ENCODE measurements at regions not wholly inside any gene's neighbourhood (a gene's known extent, or its start where the extent isn't known, plus 50 kb on each side); places are given as distances from the start of the nearest gene placed in this dataset.
"Not testable (repeated sequence)": the region's sequence is repeated elsewhere in the genome, so short reads cannot be mapped to it uniquely, and the experiment has no call there.

DNA sequence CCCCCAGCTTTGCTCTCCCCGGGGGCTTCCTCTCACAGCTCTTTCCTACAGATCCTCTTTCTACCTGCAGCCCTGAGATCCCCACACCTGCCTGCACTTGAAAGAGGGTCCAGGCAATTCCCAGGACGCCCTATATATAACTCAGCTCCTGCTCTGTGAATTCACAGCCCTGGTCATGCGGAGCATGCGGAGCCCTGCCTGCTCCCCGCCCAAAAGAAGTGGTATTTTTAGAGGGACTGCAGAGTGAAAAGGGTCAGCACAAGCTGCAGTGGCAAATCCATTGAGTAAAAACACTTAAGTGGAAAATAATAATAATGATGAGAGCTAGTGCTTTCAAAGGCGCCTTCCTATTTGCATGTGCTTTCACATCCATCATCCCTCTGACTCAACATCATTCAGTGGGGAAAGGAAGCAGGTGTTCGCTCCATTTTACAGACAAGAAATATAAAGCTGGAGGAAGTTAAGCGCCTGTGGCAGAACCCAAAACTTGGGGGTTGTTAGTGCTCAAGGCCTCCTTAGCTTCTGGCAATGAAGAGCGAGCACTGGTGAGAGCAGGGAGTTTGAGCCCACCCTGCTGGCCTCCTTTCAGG is 76.3 kb upstream of the LIPC start:
- no peak for DNase-seq (ENCODE audit: extremely low read depth in 1 of 2, low read depth in 1 of 2)

- DNase-seq (ENCODE audit: extremely low read depth in 1 of 2, low read depth in 1 of 2), result no peak
Measured at GRCh38 chr15:58355973-58356372, 75.8 kb upstream of the LIPC start.

DNA sequence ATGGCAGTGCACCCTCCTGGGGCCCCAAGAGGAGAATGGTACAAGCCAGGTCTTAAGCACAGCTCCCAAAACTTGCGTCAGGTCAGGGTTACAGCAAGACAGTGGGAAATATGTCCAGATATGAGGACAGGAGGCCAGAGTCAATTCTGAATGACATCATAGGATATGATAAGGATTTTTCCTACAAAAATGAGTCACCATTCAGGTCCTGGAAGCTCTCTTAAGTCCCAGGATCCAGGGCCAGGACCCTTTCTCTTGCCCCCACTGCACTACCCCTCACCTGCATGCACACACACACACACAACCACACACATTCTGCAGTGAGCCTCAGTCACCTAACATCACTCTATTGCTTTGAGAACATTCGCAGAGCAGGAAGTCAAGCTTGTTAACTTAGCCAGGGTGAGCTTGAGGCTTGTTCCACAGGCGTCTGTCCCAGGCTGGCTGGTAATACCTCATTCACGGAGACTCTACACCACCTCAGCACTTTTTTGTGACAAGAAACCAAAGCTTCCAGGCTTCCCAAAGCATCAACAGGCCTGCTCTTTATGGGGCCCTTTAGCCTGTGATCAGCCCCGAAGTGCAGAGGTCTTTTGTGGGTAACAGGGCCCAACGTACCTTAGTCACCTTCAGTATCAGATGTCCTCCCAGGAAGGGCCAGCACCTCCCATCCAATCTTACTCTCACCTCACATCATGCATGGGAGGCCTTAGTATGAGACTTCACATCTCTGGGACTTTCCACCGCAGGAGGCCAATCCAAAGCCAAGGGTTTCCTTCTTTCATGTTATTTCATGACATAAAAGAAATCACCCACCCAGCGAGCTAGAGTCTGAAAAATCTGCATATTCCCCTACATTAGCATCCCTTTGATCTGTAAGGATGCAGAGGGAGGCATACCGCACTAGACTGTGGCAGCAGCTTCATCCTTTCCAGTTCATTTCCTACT is 74.0 kb upstream of the LIPC start:
- no peak for DNase-seq (ENCODE audit: extremely low read depth in 1 of 2, low read depth in 1 of 2)

DNA sequence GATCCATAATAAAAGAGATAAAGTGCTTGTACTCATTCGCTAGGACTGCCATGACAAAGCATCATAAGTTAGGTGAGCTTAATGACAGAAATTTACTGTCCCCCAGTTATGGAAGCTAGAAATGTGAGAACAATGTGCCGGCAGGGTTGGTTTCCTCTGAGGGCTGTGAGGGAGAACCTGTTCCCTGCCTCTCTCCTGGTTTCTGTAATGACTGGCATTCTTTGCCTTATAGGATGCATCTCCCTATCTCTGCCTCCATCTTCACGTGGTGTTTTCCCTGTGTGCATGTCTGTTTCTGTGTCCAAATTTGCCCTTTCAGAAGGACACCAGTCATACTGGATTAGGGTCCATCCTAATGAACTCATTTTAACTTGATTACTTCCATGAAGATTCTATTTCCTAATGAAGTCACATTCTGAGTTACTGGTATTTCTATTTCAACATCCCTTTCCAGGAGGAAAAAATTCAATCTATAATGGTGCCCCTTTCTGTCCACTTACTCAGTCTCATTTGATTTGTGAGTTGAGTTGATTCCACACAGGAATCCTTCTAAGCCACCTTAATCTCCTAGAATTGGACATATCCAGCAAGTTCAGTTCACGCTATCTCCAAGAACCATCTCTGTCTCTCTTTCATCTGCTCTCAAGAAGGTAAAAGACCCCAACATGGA is 71.2 kb upstream of the LIPC start:
- DNase-seq (ENCODE audit: extremely low read depth in 1 of 2, low read depth in 1 of 2), result no peak

GRCh38 chr15:58361273-58361759 is 70.5 kb upstream of the LIPC start:
- DNase-seq (ENCODE audit: extremely low read depth in 1 of 2, low read depth in 1 of 2), result no peak

DNA sequence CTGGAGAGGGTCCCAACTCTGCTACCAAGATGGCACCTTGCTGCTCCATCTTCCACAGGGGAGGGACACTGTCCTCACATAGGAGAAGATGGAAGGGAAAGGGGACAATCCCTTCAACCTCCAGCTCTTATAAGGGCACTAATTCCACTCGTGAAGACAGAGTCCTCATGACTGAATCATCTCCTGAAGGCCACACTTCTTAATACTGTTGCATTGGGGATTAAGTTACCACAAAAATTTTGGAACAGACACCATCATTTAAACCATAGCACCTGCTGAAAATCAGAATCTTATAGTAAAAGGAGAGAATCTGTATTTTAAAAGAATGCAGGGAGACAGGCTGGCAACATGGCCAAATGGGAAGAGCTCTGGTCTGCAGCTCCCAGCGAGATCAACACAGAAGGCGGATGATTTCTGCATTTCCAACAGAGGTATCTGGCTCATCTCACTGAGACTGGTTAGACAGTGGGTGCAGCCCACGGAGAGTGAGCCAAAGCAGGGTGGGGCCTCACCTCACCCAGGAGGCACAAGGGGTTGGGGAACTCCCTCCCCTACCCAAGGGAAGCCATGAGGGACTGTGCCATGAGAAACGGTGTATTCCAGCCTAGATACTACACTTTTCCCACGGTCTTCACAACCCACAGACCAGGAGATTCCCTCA is 69.4 kb upstream of the LIPC start:
- DNase-seq (ENCODE audit: extremely low read depth in 1 of 2, low read depth in 1 of 2), result no peak

DNA sequence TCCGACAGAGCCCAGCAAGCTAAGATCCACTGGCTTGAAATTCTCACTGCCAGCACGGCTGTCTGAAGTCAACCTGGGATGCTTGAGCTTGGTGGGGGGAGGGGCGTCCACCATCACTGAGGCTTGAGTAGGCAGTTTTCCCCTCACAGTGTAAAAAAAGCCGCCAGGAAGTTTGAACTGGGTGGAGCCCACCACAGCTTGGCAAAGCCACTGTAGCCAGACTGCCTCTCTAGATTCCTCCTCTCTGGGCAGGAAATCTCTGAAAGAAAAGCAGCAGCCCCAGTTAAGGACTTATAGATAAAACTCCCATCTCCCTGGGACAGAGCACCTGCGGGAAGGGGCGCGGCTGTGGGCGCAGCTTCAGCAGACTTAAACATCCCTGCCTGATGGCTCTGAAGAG is 68.7 kb upstream of the LIPC start:
- DNase-seq (ENCODE audit: extremely low read depth in 1 of 2, low read depth in 1 of 2), result not testable (repeated sequence)

GRCh38 chr15:58363673-58364072 is 68.1 kb upstream of the LIPC start:
- DNase-seq (ENCODE audit: extremely low read depth in 1 of 2, low read depth in 1 of 2), result not testable (repeated sequence)

GRCh38 chr15:58365098-58365497 is 66.7 kb upstream of the LIPC start:
- not testable (repeated sequence) for DNase-seq (ENCODE audit: extremely low read depth in 1 of 2, low read depth in 1 of 2)

DNA sequence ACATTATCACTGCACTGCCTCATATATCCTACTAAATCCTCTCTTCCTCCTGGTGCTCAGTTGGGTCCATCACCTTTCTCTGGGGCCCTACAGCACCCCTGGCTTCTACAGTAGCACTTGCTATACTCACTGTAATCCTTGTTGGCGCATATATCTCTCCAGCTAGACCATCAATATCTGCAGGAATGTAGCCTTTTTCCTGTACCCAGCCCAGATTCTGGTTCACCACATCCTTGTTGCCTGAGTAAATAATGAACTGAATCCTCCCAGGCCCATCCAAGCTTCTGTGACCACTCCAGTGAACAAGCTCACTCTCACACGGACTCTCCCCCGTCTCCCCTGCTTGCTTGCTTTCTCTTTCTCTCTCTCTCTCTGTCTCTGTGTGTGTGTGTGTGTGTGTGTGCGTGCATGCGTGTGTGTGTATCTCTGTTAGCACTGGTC is 62.5 kb upstream of the LIPC start:
- no peak for DNase-seq (ENCODE audit: extremely low read depth in 1 of 2, low read depth in 1 of 2)

DNA sequence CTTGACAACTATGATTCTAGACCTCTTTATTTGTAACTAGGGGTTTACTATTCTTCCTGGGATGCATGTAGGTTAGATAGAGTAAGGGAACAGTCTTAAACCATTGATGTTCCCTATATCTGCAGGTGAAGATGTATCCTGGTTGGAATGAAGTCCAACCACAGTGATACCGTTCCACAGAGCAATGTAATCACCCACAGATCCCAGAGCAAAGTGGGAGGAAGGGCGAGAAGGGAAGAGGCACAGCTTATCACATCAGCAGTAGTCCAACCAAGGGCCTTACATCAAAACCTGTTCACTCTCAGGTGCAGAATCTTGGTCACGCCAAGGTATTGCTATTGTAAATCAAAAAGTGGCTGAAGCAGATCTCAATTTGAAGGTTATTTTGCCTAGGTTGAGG is 61.8 kb upstream of the LIPC start:
- DNase-seq (ENCODE audit: extremely low read depth in 1 of 2, low read depth in 1 of 2), result no peak

- DNase-seq (ENCODE audit: extremely low read depth in 1 of 2, low read depth in 1 of 2), result no peak
Measured at GRCh38 chr15:58374147-58374546, 57.6 kb upstream of the LIPC start.

DNA sequence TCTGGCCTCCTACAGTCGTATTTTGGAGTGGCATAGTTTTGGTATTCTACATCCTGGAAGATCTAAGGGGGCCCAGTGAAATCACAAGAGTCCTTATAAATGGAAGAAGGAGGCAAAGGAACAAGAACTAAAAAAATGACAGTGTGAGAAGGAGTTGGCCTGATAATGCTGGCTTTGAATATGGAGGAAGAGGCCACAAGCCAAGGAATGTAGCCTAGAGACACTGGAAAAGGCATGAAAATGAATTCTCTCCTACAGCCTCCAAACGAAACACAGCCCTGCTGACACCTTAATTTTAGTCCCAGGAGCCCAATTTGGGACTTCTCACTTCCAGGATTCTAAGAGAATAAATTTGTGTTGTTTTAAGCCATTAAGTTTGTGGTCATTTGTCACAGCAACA is 54.6 kb upstream of the LIPC start:
- no peak for DNase-seq (ENCODE audit: extremely low read depth in 1 of 2, low read depth in 1 of 2)

GRCh38 chr15:58378241-58379085 is 53.3 kb upstream of the LIPC start:
- DNase-seq (ENCODE audit: extremely low read depth in 1 of 2, low read depth in 1 of 2), result no peak

- DNase-seq (ENCODE audit: extremely low read depth in 1 of 2, low read depth in 1 of 2), result not testable (repeated sequence)
Measured at GRCh38 chr15:58379454-58379853, 52.3 kb upstream of the LIPC start.

DNA sequence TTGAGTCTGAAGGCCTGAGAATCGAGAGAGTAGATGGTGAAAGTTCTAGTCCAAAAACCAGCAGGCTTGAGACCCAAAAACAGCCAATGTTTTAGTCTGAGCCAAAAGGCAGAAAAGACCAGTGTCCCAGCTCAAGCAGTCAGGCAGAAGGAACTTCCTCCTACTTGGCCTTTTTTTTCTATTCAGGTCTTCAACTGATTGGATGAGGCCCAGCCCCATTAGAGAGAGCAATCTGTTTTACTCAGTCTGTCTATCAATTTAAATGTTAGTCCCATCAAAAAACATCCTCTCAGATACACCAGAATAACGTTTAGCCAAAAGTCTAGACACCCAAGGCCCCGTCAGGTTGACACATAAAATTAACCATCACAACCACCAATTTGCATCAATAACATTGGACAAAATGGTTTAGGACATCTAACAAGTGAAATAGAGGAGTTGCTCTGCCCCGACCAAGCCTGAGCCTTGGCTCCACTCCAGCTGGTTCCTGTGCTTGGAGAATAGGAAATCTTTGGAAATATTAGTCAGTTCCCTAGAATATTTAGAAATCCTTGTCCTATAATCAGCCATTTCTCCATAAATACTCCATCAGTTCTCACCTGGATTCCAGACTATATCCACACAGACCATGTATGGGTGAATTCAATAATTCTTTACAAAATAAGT is 51.4 kb upstream of the LIPC start:
- DNase-seq (ENCODE audit: extremely low read depth in 1 of 2, low read depth in 1 of 2), result no peak

- DNase-seq (ENCODE audit: extremely low read depth in 1 of 2, low read depth in 1 of 2), result no peak
Measured at GRCh38 chr15:58381697-58382096, 50.1 kb upstream of the LIPC start.

All from activated CD8-positive, alpha-beta memory T cell treated with anti-CD3 and anti-CD28 coated beads for 1 hour (primary cell).